ENCODE measurements at regions not wholly inside any gene's neighbourhood (a gene's known extent, or its start where the extent isn't known, plus 50 kb on each side); places are given as distances from the start of the nearest gene placed in this dataset.
"Not testable (repeated sequence)": the region's sequence is repeated elsewhere in the genome, so short reads cannot be mapped to it uniquely, and the experiment has no call there.

DNA sequence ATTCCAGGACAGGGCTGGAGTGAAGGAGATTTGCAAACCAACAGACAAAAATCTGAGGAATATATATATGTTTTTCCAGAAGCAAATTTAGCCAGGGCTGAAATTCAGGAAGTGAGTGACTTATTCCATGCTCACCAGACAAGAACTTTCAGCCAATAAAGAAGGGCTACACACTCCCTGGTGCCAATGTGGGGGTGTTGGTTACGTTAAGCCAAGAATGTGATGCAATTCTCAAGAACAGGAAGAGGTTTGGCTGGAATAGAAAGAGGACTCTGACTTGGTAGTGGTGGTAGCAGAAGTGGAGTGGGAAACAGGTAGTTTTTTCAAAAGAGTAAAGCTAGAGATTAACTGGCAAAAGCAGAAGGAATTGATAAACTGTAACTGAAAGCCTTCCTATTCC is 80.6 kb upstream of the NOTCH2NLA start:
- DNase-seq (ENCODE audit: low spot score); intact Hi-C loops (cut with DNase I): not testable (repeated sequence)

- DNase-seq (ENCODE audit: low spot score); intact Hi-C loops (cut with DNase I): not testable (repeated sequence)
Observed at GRCh38 chr1:146308892-146309291, 80.1 kb upstream of the NOTCH2NLA start.

DNA sequence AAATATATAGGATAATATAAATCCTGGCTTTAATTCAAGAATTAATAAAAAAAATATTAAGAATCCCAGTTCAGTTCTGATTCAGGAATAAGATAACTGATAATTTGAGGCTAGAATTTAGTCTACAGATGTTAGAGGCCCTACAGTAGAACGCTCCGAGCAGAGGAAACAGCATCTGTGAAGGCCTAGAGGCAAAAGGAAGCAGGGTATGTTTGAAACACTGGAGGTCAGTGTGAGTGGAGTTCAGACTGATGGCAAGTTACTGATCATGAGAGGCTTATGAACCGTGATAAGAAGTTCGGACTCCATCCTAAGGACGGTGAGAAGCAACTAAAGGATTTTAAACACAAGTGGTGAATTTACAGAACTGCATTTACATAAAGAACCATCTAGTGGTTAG is 79.3 kb upstream of the NOTCH2NLA start:
- DNase-seq (ENCODE audit: low spot score); intact Hi-C loops (cut with DNase I): not testable (repeated sequence)

DNA sequence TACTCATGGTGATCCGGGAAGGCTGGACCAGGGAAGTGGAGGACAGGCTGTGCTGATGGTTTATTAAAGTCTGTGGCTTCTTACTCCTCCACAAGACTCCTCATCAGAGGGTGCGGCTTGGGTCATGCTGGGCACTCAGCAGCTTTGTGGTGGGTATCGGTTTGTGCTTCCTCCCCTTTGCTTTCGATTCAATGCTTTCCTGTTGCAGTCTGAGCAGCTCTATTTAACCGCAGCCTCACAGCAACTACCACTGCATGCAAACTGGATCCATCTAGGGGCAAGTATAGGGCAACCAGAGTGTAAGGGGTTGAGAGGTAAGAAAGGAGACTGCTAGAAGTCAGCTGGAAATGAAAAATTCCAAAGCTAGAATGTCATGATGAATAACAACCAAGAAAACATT is 78.8 kb upstream of the NOTCH2NLA start:
- DNase-seq (ENCODE audit: low spot score); intact Hi-C loops (cut with DNase I): not testable (repeated sequence)

DNA sequence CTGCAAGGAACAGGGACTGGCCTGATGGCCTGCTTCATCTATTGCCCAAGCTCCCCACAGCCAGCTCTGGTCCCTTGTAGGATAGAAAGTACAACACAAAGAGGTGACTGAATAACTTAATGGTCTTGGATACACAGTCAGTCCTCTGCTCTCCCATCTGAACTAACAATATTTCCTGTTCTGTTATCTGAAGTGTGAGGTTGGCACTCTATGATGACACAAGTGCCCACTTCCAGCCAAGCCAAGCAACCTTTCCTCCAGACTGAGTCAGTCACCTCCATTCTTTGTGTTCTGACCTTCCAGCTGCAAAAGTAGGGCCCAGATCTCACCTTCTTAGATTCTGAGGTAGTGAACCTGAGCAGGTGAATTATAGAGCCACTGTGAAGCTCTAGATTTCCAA is 77.8 kb upstream of the NOTCH2NLA start:
- DNase-seq (ENCODE audit: low spot score); intact Hi-C loops (cut with DNase I): not testable (repeated sequence)

DNA sequence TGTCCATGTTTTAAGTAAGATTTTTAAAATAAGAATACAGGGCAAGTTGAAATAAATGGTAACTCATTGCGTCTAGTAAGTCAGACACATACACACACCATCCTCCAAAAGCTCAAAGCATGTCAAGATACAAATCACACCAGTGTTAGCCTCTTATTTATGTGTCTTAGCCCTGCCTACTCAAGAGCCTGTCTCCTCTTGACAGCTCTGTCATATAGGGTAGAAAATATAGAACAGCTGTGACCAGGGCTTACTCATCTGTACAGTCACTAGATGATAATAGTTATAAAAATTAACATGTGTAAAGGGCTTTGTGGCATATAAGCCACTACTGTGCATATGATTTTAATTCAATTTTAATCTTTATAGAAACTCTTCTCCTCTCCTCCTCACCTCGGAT is 76.6 kb upstream of the NOTCH2NLA start:
- intact Hi-C loops (cut with DNase I); DNase-seq (ENCODE audit: low spot score): not testable (repeated sequence)

- DNase-seq (ENCODE audit: low spot score); intact Hi-C loops (cut with DNase I): not testable (repeated sequence)
Observed at GRCh38 chr1:146298575-146298897, 69.7 kb upstream of the NOTCH2NLA start.

GRCh38 chr1:146297781-146298574 is 69.2 kb upstream of the NOTCH2NLA start:
- intact Hi-C loops (cut with DNase I); DNase-seq (ENCODE audit: low spot score): not testable (repeated sequence)

DNA sequence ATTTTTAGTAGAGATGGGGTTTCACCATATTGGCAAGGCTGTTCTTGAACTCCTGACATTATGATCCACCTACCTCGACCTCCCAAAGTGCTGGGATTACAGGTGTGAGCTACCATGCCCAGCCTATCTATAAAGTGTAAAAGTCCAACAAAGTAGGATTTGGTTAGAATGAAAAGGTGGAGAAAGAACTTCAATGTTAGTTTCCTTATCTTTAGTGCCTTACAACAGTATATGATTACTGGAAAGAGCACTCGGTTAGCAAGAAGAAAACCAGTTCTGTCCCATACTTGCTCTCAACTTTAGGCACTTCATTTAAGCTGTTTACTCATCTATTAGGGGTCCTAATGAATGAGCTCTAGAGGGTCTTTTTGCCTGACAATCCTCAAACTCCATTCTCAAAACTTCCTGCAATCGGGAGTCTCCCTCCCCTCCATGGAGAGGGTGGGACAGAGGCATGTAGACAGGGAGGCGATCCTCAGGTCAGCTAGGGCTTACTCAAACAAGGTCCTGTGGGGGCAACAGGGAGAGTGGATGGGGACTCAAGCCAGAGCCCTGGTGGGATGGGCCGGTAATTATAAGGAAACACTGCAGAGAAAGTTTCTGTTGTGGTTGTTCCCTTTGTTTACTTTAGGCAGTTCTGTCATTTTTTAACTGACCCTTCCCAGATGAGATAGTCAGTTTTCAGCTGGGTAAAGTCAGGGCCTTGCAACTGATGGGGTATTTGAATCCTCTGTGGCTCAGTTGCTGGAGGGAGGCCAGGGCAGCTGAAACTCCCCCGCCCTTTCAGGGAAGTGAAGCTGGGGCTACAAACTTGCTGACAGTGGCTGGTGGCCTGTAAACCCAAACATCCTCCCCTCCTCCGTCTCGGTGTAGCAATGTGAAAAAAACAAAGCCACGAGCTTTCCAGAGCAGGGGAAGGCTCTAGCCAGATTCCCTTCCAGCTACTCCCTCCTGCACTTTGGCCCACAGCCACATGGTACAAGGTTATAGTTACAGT is 64.4 kb upstream of the NOTCH2NLA start:
- intact Hi-C loops (cut with DNase I); DNase-seq (ENCODE audit: low spot score): not testable (repeated sequence)

GRCh38 chr1:146292424-146292823 is 63.6 kb upstream of the NOTCH2NLA start:
- not testable (repeated sequence) for DNase-seq (ENCODE audit: low spot score)

DNA sequence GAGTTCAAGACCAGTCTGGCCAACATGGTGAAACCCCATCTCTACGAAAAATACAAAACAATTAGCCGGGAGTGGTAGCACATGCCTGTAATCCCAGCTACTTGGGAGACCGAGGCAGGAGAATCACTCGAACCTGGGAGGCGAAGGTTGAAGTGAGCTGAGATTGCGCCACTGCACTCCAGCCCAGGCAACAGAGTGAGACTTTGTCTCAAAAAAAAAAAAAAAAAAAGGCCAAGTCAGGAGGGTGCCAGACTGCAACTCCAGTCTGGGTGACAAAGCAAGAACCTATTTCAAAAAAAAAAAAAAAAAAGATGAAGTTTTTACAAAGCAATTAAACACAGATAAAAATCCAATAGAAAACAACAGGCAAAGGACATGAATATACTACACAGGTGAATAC is 59.1 kb upstream of the NOTCH2NLA start:
- DNase-seq (ENCODE audit: low spot score); intact Hi-C loops (cut with DNase I): not testable (repeated sequence)

More at GRCh38 chr1:146292424-146292823, 63.6 kb upstream of the NOTCH2NLA start:
- intact Hi-C loops (cut with DNase I) = not testable (repeated sequence)

GRCh38 chr1:146284760-146285159 is 55.9 kb upstream of the NOTCH2NLA start:
- DNase-seq (ENCODE audit: low spot score); intact Hi-C loops (cut with DNase I): not testable (repeated sequence)

DNA sequence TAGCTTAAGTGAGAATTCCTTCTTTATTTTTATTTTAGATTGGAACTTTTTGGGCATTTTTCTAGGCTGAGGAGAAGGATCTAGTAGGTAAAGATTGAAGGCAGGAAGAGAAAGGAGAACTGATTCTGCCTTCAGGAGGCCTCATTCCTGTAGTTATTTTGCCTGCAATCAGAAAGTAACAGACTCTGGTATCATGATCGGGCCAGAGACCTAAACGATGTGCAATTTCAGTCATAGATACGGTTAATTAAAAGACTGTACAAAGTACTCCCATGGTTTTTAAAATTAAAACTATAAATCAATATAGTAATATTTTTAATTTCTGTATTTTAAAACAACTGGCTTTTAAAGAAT is 54.7 kb upstream of the NOTCH2NLA start:
- DNase-seq (ENCODE audit: low spot score); intact Hi-C loops (cut with DNase I): not testable (repeated sequence)

DNA sequence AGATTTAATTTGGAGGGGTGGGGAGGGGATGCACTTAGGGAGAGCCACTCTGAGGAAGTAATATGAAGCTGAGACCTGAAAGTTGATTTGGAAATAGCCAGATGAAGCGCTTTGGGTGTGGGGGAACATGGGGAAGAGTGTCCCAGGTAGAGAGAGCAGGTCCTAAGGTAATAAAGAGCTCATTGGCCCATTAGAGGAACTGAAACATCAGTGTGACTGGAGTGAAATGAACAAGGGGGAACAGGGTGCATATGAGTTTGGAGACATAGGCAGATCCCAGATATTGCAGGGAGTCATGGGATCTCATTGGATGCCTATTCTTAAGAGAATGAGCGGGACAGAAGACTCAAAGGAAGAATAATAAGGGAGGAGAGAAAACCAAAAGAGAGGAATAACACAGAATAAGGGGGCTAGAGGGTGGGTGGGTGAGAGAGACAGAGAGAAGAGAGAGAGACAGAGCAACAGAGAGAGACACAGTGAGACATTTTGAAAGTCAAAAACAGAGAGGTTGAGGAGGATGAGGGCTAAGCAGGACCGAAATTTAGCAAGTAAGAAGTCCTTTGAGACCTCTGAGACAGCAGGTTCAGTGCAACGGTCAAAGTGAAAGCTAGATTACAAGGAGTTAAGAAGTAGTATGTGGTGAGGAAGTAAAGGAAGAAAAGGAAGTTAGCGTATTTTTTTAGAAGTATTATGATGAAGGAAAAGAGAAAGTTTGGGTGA is 54.1 kb upstream of the NOTCH2NLA start:
- DNase-seq (ENCODE audit: low spot score); intact Hi-C loops (cut with DNase I): not testable (repeated sequence)

- intact Hi-C loops (cut with DNase I); DNase-seq (ENCODE audit: low spot score): not testable (repeated sequence)
Observed at GRCh38 chr1:146281522-146281921, 52.7 kb upstream of the NOTCH2NLA start.

DNA sequence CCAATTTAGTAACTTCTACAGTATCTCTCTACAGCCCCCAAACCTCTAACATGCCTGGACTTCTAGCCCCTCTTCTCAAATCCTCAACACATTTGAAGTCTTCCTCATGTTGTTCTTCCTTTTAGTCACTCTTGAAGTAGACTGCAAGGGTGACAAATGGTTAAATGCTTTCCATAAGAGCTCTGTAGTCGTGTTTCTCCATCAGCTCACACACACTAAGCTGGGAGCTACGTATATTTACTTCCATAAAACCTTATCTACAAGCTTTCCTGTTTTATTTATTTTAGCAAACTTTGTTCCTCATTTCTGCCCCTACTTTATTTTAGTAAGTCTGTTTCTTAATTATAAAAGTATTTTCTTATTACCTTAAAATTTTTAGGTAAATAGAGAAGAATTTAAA is 49.9 kb upstream of the NOTCH2NLA start:
- intact Hi-C loops (cut with DNase I); DNase-seq (ENCODE audit: low spot score): not testable (repeated sequence)
